HG02884 (cell line): ENCODE measurements at regions not wholly inside any gene's neighbourhood (a gene's known extent, or its start where the extent isn't known, plus 50 kb on each side); places are given as distances from the start of the nearest gene placed in this dataset.

Experiments used
- ATAC-seq: cut with Tn5 transposase; IDR thresholded peaks from one replicate; pipeline ENCODE4 v1.9.1; 2021; ENCODE audit warnings: mild to moderate bottlenecking, moderate library complexity; ENCODE audit not compliant: unreplicated experiment

GRCh38 chr14:38425324-38425976 lies 169.6 kb upstream of the CLEC14A start:
- no peak for ATAC-seq

- no peak for ATAC-seq
These were observed 164.2 kb upstream of the CLEC14A start for GRCh38 chr14:38420048-38420447.

- no peak for ATAC-seq
These were observed 163.7 kb upstream of the CLEC14A start for GRCh38 chr14:38419579-38419978.

GRCh38 chr14:38412654-38413053 lies 156.8 kb upstream of the CLEC14A start:
- ATAC-seq = no peak

GRCh38 chr14:38410442-38410841 lies 154.5 kb upstream of the CLEC14A start:
- ATAC-seq = no peak

GRCh38 chr14:38409071-38409705 lies 153.3 kb upstream of the CLEC14A start:
- no peak for ATAC-seq

- no peak for ATAC-seq
These were observed 150.2 kb upstream of the CLEC14A start for GRCh38 chr14:38405851-38406635.

GRCh38 chr14:38404616-38405015 lies 148.7 kb upstream of the CLEC14A start:
- ATAC-seq = no peak

- ATAC-seq = no peak
These were observed 148.2 kb upstream of the CLEC14A start for GRCh38 chr14:38404100-38404541.

GRCh38 chr14:38400751-38401150 lies 144.9 kb upstream of the CLEC14A start:
- no peak for ATAC-seq

- no peak for ATAC-seq
These were observed 143.8 kb upstream of the CLEC14A start for GRCh38 chr14:38399652-38400051.

GRCh38 chr14:38394767-38395166 lies 138.9 kb upstream of the CLEC14A start:
- ATAC-seq = no peak

GRCh38 chr14:38394064-38394463 lies 138.2 kb upstream of the CLEC14A start:
- no peak for ATAC-seq

- no peak for ATAC-seq
These were observed 135.4 kb upstream of the CLEC14A start for GRCh38 chr14:38391334-38391733.

GRCh38 chr14:38389681-38390080 lies 133.8 kb upstream of the CLEC14A start:
- ATAC-seq = no peak

- no peak for ATAC-seq
These were observed 131.9 kb upstream of the CLEC14A start for GRCh38 chr14:38387821-38388220.

- ATAC-seq = no peak
These were observed 129.9 kb upstream of the CLEC14A start for GRCh38 chr14:38385836-38386235.

GRCh38 chr14:38385343-38385742 lies 129.4 kb upstream of the CLEC14A start:
- no peak for ATAC-seq

- ATAC-seq = no peak
These were observed 128.8 kb upstream of the CLEC14A start for GRCh38 chr14:38384741-38385140.

- ATAC-seq = no peak
These were observed 112.0 kb upstream of the CLEC14A start for GRCh38 chr14:38367922-38368321.

- no peak for ATAC-seq
These were observed 110.5 kb upstream of the CLEC14A start for GRCh38 chr14:38366374-38366773.

GRCh38 chr14:38363217-38363616 lies 107.3 kb upstream of the CLEC14A start:
- ATAC-seq = no peak
